ENCODE measurements at regions not wholly inside any gene's neighbourhood (a gene's known extent, or its start where the extent isn't known, plus 50 kb on each side); places are given as distances from the start of the nearest gene placed in this dataset.

GRCh38 chr6:170162011-170162774 is 128.7 kb downstream of the DLL1 start:
- H3K9me3 Mint-ChIP-seq: no peaks in the 10 kb centered on the region
- H3K4me3 Mint-ChIP-seq: no peak overlapping the region
- peaks cover 8% of the 10 kb centered on the region for H3K27me3 Mint-ChIP-seq
- no peak for DNase-seq (ENCODE audit: extremely low spot score, unreplicated experiment)
- no peaks in the 10 kb centered on the region for H3K36me3 Mint-ChIP-seq
- peaks cover 11% of the 10 kb centered on the region for H3K4me1 Mint-ChIP-seq (ENCODE audit: unreplicated experiment)
- TF ChIP-seq, protein P1, sequence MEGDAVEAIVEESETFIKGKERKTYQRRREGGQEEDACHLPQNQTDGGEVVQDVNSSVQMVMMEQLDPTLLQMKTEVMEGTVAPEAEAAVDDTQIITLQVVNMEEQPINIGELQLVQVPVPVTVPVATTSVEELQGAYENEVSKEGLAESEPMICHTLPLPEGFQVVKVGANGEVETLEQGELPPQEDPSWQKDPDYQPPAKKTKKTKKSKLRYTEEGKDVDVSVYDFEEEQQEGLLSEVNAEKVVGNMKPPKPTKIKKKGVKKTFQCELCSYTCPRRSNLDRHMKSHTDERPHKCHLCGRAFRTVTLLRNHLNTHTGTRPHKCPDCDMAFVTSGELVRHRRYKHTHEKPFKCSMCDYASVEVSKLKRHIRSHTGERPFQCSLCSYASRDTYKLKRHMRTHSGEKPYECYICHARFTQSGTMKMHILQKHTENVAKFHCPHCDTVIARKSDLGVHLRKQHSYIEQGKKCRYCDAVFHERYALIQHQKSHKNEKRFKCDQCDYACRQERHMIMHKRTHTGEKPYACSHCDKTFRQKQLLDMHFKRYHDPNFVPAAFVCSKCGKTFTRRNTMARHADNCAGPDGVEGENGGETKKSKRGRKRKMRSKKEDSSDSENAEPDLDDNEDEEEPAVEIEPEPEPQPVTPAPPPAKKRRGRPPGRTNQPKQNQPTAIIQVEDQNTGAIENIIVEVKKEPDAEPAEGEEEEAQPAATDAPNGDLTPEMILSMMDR (conservative IDR thresholded peaks at IDR 0.05): no peak
- H3K27ac Mint-ChIP-seq: no peak overlapping the region

DNA sequence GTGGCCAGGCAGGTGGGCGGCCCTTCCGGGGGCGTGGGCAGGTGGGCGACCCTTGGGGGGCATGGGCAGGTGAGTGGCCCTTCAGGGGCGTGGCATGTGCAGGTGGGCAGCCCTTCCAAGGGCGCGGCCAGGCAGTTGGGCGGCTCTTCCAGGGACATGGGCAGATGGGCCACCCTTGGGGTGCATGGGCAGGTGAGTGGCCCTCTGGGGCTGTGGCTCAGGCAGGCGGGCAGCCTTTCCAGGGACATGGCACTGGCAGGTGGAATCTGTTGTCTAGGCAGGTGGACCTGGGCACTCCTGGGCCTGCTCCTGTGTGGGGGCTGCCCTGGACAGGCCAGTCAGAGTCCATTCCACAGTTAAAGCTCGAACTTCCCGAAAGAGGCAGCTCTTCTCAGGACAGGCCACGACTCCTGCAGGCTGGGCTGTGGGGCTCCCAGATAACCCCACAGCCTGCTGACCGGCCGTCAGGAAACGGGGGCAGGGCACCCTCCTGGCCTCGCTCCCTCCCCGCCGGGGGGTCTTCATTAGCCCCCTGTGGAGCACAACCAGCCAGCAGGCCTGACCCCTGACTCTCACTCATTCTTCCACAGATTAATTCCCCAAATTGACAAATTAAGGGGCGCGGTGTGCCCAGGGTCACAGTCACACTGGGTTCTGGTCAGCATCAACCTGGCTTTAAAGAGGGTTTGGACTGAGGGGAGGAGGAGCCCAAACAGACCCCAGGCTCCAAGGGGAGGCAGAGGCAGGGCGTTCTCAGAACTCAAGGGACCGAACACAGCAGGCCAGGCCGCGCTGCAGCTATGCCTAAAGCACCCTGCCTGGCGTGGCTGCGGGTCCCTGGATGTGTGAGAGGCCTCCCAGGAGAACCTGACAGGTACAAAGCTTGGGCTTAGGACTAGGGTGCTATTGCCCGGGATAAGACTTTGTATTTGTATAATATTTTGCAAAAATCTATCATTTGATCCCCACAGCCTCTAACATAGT is 130.0 kb downstream of the DLL1 start:
- no peak overlapping the region for H3K4me3 Mint-ChIP-seq
- H3K27me3 Mint-ChIP-seq: peaks cover 7% of the 10 kb centered on the region
- H3K27ac Mint-ChIP-seq: no peak overlapping the region
- no peak for DNase-seq (ENCODE audit: extremely low spot score, unreplicated experiment)
- TF ChIP-seq, protein P1 (conservative IDR thresholded peaks at IDR 0.05): no peak
- no peaks in the 10 kb centered on the region for H3K36me3 Mint-ChIP-seq
- no peaks in the 10 kb centered on the region for H3K9me3 Mint-ChIP-seq
- H3K4me1 Mint-ChIP-seq (ENCODE audit: unreplicated experiment): peaks cover 11% of the 10 kb centered on the region

- Mint-ChIP-seq H3K9me3 (no peaks in the 10 kb centered on the region), H3K27me3 (no peaks in the 10 kb centered on the region), H3K36me3 (no peaks in the 10 kb centered on the region), H3K27ac (no peak overlapping the region), H3K4me3 (no peak overlapping the region), H3K4me1 (ENCODE audit: unreplicated experiment) (peaks cover 5% of the 10 kb centered on the region)
- TF ChIP-seq, protein P1 (conservative IDR thresholded peaks at IDR 0.05): no peak
- DNase-seq (ENCODE audit: extremely low spot score, unreplicated experiment): no peak
These were observed 130.7 kb downstream of the DLL1 start for GRCh38 chr6:170160031-170160627.

DNA sequence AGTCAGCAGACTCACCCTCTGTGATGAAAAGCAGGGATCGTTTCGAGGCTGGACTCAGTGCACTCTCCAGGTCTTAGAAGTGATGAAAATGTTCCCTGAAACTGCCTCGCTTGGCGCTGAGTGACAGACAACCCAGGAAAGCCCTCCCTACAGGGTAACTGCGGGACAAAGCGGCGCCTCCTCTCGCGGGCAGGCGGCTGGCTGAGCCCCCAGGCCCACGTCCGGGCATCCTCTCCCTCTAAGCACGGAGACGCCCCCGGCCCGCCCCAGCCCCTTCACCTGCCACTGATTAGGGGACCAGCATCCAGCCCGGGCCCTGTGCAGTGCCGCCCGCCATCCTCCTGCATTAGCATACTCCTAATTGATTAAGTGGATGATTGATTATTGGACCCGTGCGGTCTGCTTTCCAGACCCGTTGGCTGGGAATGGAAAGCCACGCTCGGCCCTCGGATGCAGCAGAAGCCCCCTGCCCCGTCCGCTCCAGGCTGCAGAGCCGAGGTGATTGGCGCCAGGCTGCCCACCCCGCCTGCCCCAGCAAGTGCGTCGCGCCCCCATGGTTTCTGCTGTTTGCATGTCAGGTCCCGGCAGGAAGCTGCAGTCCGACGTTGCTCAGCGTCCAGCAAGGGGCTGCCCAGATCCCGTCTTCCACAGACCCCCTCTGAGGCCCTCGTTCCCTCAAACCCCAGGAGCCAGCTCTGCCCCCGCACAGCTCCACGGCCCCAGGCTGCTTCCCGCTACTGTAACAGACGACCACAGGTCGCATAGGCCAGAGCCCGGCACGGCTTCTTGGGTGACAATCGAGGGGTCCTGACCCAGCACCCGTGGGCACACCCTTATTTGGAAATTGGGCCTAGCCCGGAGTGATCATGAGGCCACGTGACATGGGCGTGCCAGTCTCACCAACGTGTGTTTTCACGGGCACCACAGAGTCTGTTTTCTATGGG is 131.6 kb downstream of the DLL1 start:
- Mint-ChIP-seq H3K4me1 (ENCODE audit: unreplicated experiment) (peaks cover 5% of the 10 kb centered on the region), H3K36me3 (no peaks in the 10 kb centered on the region), H3K27me3 (no peaks in the 10 kb centered on the region), H3K4me3 (no peak overlapping the region), H3K9me3 (no peaks in the 10 kb centered on the region), H3K27ac (no peak overlapping the region)
- no peak for DNase-seq (ENCODE audit: extremely low spot score, unreplicated experiment)
- TF ChIP-seq, protein P1 (conservative IDR thresholded peaks at IDR 0.05): no peak

Measured in type B pancreatic cell (in vitro differentiated cells).